ENCODE measurements at regions not wholly inside any gene's neighbourhood (a gene's known extent, or its start where the extent isn't known, plus 50 kb on each side); places are given as distances from the start of the nearest gene placed in this dataset.

DNA sequence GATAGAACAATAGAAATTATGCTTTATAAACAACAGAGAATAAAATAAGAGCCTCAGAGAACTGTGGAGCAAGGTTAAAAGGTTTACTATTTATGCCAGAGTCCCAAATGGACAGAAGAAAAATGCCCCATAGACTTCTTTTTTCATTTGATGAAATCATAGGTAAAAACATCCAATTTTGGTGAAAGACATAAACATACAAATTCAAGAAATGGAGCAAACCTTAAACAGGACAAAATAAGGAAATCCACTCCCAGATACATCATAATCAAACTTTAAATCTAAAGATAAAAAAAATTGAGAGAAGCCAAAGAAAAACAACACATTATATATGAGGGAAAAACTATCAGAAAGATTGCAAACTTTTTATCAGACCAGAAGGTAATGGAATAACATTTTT, 182.8 kb downstream of the GADD45G start:
- H3K36me3 ChIP-seq (replicated peaks in 1 of 2; ENCODE audit: control insufficient read depth in 1 of 2, insufficient read depth in 2 of 2, low read length in 2 of 2): no peaks in the 10 kb centered on the region
- TF ChIP-seq, protein P1, sequence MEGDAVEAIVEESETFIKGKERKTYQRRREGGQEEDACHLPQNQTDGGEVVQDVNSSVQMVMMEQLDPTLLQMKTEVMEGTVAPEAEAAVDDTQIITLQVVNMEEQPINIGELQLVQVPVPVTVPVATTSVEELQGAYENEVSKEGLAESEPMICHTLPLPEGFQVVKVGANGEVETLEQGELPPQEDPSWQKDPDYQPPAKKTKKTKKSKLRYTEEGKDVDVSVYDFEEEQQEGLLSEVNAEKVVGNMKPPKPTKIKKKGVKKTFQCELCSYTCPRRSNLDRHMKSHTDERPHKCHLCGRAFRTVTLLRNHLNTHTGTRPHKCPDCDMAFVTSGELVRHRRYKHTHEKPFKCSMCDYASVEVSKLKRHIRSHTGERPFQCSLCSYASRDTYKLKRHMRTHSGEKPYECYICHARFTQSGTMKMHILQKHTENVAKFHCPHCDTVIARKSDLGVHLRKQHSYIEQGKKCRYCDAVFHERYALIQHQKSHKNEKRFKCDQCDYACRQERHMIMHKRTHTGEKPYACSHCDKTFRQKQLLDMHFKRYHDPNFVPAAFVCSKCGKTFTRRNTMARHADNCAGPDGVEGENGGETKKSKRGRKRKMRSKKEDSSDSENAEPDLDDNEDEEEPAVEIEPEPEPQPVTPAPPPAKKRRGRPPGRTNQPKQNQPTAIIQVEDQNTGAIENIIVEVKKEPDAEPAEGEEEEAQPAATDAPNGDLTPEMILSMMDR (IDR thresholded peaks at IDR 0.05): no peak
- no peak overlapping the region for H3K27ac Mint-ChIP-seq
- H3K4me1 ChIP-seq (ENCODE audit: control insufficient read depth in 1 of 2, insufficient read depth in 2 of 2, low read length in 2 of 2): peaks cover 16 to 20% of the 10 kb centered on the region in 2 donors
- intact Hi-C loops (cut with micrococcal nuclease): loop anchor here in 1 of 2 donors (10.0 kb wide), 1 partner anchor 173 kb away; no protein-coding TSS in a partner anchor
- H2AFZ ChIP-seq (ENCODE audit: insufficient read depth, low read depth, low read length, poor library complexity, severe bottlenecking): no peak overlapping the region
- H3K4me1 Mint-ChIP-seq: peaks cover 19% of the 10 kb centered on the region
- peaks cover 8 to 20% (median 15%) of the 10 kb centered on the region in 3 donors for H3K27me3 Mint-ChIP-seq (ENCODE audit: low read depth in 3 of 3)
- no peaks in the 10 kb centered on the region for H4K20me1 ChIP-seq (ENCODE audit: insufficient read depth, low read length)
- H3K4me3 ChIP-seq (replicated peaks in 1 of 3; ENCODE audit: low read depth in 2 of 3, low read length in 3 of 3): no peak overlapping the region
- no peaks in the 10 kb centered on the region for H3K36me3 Mint-ChIP-seq
- no peak overlapping the region for H3K9ac ChIP-seq (ENCODE audit: insufficient read depth, low read length, poor library complexity, severe bottlenecking)
- no peak overlapping the region for H3K27ac ChIP-seq (ENCODE audit: low read depth in 1 of 2, low read length in 2 of 2)
- peaks cover 0 to 1% (median 0%) of the 10 kb centered on the region in 7 donors for H3K9me3 Mint-ChIP-seq
- no peaks in the 10 kb centered on the region for H3K79me2 ChIP-seq (ENCODE audit: insufficient read depth, low read length)
- no peak overlapping the region for H3K4me3 Mint-ChIP-seq
- no peak for DNase-seq
- H3K9me3 ChIP-seq (replicated peaks in 1 of 2; ENCODE audit: control insufficient read depth in 1 of 2, insufficient read depth in 1 of 2, low read length in 2 of 2): no peaks in the 10 kb centered on the region
- peaks cover 7% of the 10 kb centered on the region in 2 donors for H3K27me3 ChIP-seq (ENCODE audit: control insufficient read depth in 2 of 2, insufficient read depth in 2 of 2, low read length in 2 of 2)
- H3K4me2 ChIP-seq (replicated peaks; ENCODE audit: extremely low read depth, low read length, poor library complexity, severe bottlenecking): no peak overlapping the region

- Histone ChIP-seq H3K79me2 (ENCODE audit: insufficient read depth, low read length) (no peaks in the 10 kb centered on the region), H3K4me2 (replicated peaks; ENCODE audit: extremely low read depth, low read length, poor library complexity, severe bottlenecking) (no peak overlapping the region), H3K36me3 (replicated peaks in 1 of 2; ENCODE audit: control insufficient read depth in 1 of 2, insufficient read depth in 2 of 2, low read length in 2 of 2) (no peaks in the 10 kb centered on the region), H4K20me1 (ENCODE audit: insufficient read depth, low read length) (no peaks in the 10 kb centered on the region), H3K27ac (ENCODE audit: low read depth in 1 of 2, low read length in 2 of 2) (no peak overlapping the region), H3K27me3 (ENCODE audit: control insufficient read depth in 2 of 2, insufficient read depth in 2 of 2, low read length in 2 of 2) (peaks cover 4 to 7% of the 10 kb centered on the region in 2 donors), H2AFZ (ENCODE audit: insufficient read depth, low read depth, low read length, poor library complexity, severe bottlenecking) (no peak overlapping the region), H3K9me3 (replicated peaks in 1 of 2; ENCODE audit: control insufficient read depth in 1 of 2, insufficient read depth in 1 of 2, low read length in 2 of 2) (no peaks in the 10 kb centered on the region), H3K9ac (ENCODE audit: insufficient read depth, low read length, poor library complexity, severe bottlenecking) (no peak overlapping the region), H3K4me3 (replicated peaks in 1 of 3; ENCODE audit: low read depth in 2 of 3, low read length in 3 of 3) (no peak overlapping the region), H3K4me1 (ENCODE audit: control insufficient read depth in 1 of 2, insufficient read depth in 2 of 2, low read length in 2 of 2) (peaks cover 16 to 19% of the 10 kb centered on the region in 2 donors)
- H3K27me3 Mint-ChIP-seq (ENCODE audit: low read depth in 3 of 3): peaks cover 5 to 18% (median 12%) of the 10 kb centered on the region in 3 donors
- intact Hi-C loops (cut with micrococcal nuclease): loop anchor here in 1 of 2 donors (10.0 kb wide), 1 partner anchor 174 kb away; no protein-coding TSS in a partner anchor
- DNase-seq: no peak
- H3K27ac Mint-ChIP-seq: no peak overlapping the region
- TF ChIP-seq, protein P1 (IDR thresholded peaks at IDR 0.05): no peak
- H3K36me3 Mint-ChIP-seq: no peaks in the 10 kb centered on the region
- peaks cover 19% of the 10 kb centered on the region for H3K4me1 Mint-ChIP-seq
- H3K4me3 Mint-ChIP-seq: no peak overlapping the region
- no peaks in the 10 kb centered on the region for H3K9me3 Mint-ChIP-seq
These were observed 183.6 kb downstream of the GADD45G start for GRCh38 chr9:89788434-89788833.
